Lower lobe of right lung (tissue), 2 donors: ENCODE measurements at regions not wholly inside any gene's neighbourhood (a gene's known extent, or its start where the extent isn't known, plus 50 kb on each side); places are given as distances from the start of the nearest gene placed in this dataset.

Source experiments
- ATAC-seq, 2 donors: fragments of 200-7000 bp; cut with Tn5 transposase; one replicate each; pipeline ENCODE4 v1.9.1; 2020 to 2022; ENCODE audit warnings: mild to moderate bottlenecking in 2 of 2, moderate library complexity in 2 of 2
- DNase-seq: peaks from one replicate; pipeline ENCODE4 v3.0.0-alpha.2; 2020
- H3K27ac ChIP-seq: fragments of 200-600 bp; one replicate; pipeline ENCODE4 v1.8.0; 2022
- H3K27me3 ChIP-seq: fragments of 200-600 bp; one replicate; pipeline ENCODE4 v1.8.0; 2022; ENCODE audit warnings: low read depth
- H3K36me3 ChIP-seq: fragments of 200-600 bp; one replicate; pipeline ENCODE4 v1.8.0; 2022; ENCODE audit warnings: mild to moderate bottlenecking
- H3K4me1 ChIP-seq: fragments of 200-600 bp; one replicate; pipeline ENCODE4 v1.8.0; 2022
- H3K4me3 ChIP-seq: fragments of 200-600 bp; one replicate; pipeline ENCODE4 v1.8.0; 2022; ENCODE audit warnings: mild to moderate bottlenecking
- H3K9me3 ChIP-seq: fragments of 200-600 bp; one replicate; pipeline ENCODE4 v1.8.0; 2022
- intact Hi-C: fragments of 100-400 bp; cut with DNase I; formaldehyde crosslinking; loops from one replicate; pipeline ENCODE4 v1.11.0; 2022
- TF ChIP-seq, protein P1 (sequence below): fragments of 200-600 bp; IDR thresholded peaks from one replicate; pipeline ENCODE4 v1.8.0; 2022; ENCODE audit warnings: antibody characterized with exemption, mild to moderate bottlenecking
- donor health status: DM: no; HTN: yes; CAD: no; lungs with severe emphysema.

GRCh38 chr10:44680764-44681163 is 230.4 kb upstream of the TMEM72 start:
- no peaks in the 10 kb centered on the region for H3K4me1 ChIP-seq
- H3K9me3 ChIP-seq = no peaks in the 10 kb centered on the region
- TF ChIP-seq, protein P1, sequence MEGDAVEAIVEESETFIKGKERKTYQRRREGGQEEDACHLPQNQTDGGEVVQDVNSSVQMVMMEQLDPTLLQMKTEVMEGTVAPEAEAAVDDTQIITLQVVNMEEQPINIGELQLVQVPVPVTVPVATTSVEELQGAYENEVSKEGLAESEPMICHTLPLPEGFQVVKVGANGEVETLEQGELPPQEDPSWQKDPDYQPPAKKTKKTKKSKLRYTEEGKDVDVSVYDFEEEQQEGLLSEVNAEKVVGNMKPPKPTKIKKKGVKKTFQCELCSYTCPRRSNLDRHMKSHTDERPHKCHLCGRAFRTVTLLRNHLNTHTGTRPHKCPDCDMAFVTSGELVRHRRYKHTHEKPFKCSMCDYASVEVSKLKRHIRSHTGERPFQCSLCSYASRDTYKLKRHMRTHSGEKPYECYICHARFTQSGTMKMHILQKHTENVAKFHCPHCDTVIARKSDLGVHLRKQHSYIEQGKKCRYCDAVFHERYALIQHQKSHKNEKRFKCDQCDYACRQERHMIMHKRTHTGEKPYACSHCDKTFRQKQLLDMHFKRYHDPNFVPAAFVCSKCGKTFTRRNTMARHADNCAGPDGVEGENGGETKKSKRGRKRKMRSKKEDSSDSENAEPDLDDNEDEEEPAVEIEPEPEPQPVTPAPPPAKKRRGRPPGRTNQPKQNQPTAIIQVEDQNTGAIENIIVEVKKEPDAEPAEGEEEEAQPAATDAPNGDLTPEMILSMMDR = no peak
- intact Hi-C loops = no loop called here
- DNase-seq = no peak
- no peak for ATAC-seq
- H3K27me3 ChIP-seq = no peaks in the 10 kb centered on the region
- H3K27ac ChIP-seq = no peak overlapping the region
- no peak overlapping the region for H3K4me3 ChIP-seq
- no peaks in the 10 kb centered on the region for H3K36me3 ChIP-seq

DNA sequence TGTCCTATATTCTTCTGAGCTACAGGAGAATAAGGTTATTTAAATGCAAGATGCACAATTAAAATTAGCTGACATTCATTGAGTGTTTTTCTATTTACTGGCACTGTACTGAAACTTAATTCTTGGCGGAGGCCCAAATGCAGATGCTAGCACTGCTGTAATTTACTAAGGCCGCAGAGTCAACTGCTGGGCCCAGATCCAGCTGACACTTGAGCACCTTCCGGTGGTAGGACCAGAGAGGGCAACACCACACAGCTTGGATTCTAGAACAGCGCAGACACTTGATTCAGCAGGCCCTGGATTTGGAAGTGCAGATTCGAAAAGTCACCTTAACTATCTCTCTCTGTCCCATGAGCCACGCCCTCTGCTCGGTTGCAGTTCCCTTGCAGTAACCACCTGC is 228.6 kb upstream of the TMEM72 start:
- H3K27ac ChIP-seq = no peak overlapping the region
- no peaks in the 10 kb centered on the region for H3K4me1 ChIP-seq
- no peaks in the 10 kb centered on the region for H3K9me3 ChIP-seq
- H3K27me3 ChIP-seq = no peaks in the 10 kb centered on the region
- TF ChIP-seq, protein P1 = no peak
- intact Hi-C loops = no loop called here
- H3K36me3 ChIP-seq = no peaks in the 10 kb centered on the region
- H3K4me3 ChIP-seq = no peak overlapping the region
- DNase-seq = no peak
- ATAC-seq = no peak

GRCh38 chr10:44684661-44685060 is 226.5 kb upstream of the TMEM72 start:
- intact Hi-C loops = no loop called here
- no peaks in the 10 kb centered on the region for H3K36me3 ChIP-seq
- ATAC-seq (no peak), DNase-seq (no peak)
- H3K9me3 ChIP-seq = no peaks in the 10 kb centered on the region
- TF ChIP-seq, protein P1 = no peak
- no peaks in the 10 kb centered on the region for H3K4me1 ChIP-seq
- H3K4me3 ChIP-seq = no peak overlapping the region
- H3K27ac ChIP-seq = no peak overlapping the region
- no peaks in the 10 kb centered on the region for H3K27me3 ChIP-seq

- TF ChIP-seq, protein P1 = no peak
- H3K27ac ChIP-seq = no peak overlapping the region
- H3K27me3 ChIP-seq = no peaks in the 10 kb centered on the region
- H3K4me3 ChIP-seq = no peak overlapping the region
- intact Hi-C loops = no loop called here
- no peaks in the 10 kb centered on the region for H3K4me1 ChIP-seq
- DNase-seq (no peak), ATAC-seq (no peak)
- H3K36me3 ChIP-seq = no peaks in the 10 kb centered on the region
- H3K9me3 ChIP-seq = no peaks in the 10 kb centered on the region
Observed at GRCh38 chr10:44685220-44685619, 225.9 kb upstream of the TMEM72 start.

DNA sequence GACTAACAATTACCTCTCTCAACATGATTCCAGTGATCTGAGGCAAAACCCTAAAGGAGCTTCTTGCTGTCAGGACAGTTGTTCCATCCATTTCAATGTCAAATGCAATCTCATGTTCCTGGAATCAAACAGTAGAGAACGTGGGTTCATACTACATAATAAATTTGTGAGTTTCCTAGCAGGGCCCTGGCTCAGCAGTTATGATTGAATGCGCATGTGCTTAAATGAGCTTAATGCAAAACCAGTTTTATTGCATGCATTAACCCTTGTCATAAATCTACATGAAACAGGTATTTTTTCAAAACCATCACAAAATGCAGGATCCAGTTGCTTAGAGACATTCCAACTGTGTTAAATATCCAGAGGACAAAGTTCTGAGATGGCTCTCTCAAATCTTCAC is 225.4 kb upstream of the TMEM72 start:
- Histone ChIP-seq H3K36me3 (no peaks in the 10 kb centered on the region), H3K4me3 (no peak overlapping the region), H3K4me1 (no peaks in the 10 kb centered on the region), H3K9me3 (no peaks in the 10 kb centered on the region), H3K27ac (no peak overlapping the region), H3K27me3 (no peaks in the 10 kb centered on the region)
- intact Hi-C loops = no loop called here
- TF ChIP-seq, protein P1 = no peak
- ATAC-seq = no peak
- no peak for DNase-seq

DNA sequence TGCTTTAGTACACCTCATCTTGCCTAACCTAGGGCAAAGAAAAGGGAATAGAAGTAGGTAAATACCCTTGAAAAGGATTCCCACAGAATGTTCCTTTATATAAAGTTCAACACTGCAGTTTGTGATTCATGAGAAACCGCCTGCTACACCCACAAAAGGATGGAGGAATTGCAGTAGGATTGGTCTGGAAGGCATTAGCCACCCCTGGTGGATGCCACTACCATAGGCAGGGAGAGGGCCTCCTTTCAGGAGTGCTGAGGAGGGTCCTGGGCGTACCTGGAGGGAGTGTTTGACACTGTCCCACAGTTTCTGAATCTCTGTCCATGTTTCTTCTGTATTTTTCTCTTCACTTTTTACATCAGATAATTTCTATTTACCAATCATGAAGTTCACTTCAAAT is 221.8 kb upstream of the TMEM72 start:
- H3K36me3 ChIP-seq = no peaks in the 10 kb centered on the region
- TF ChIP-seq, protein P1 = no peak
- no peak overlapping the region for H3K4me3 ChIP-seq
- H3K4me1 ChIP-seq = no peaks in the 10 kb centered on the region
- DNase-seq (no peak), ATAC-seq (no peak)
- H3K27ac ChIP-seq = no peak overlapping the region
- intact Hi-C loops = no loop called here
- H3K27me3 ChIP-seq = no peaks in the 10 kb centered on the region
- H3K9me3 ChIP-seq = no peaks in the 10 kb centered on the region
